ENCODE measurements at regions not wholly inside any gene's neighbourhood (a gene's known extent, or its start where the extent isn't known, plus 50 kb on each side); places are given as distances from the start of the nearest gene placed in this dataset.

DNA sequence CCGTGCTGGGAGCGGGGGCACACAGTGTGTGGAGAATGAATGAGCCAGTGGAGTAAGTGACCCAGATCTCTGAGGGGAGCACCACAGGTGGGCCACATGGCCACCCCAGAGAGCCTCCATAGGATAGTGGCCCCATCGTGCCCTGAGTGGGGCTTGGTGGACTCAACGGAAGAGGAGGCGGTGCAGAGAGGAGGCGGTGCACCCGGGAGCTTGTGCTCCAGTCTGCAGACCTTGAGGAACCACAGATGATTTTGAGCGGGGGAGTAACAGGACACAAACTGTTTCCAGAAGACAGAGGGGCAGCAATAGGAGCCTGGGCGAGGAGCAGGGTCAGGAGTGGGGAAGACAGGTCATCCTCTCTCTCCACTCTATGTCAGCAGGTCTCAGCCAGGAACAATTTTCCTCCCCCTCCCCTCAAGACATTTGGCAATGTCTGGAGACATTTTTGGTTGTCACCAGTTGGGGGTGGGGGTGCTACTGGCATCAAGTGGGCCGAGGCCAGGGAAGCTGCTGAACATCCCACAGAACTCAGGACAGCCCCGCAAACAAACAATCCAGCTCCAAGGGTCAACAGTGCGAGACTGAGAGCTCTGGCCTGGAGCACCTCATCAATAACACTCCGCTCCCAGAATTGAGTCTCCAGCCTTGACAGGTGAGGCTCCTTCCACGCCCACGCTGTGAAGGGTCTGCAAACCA, 182.2 kb downstream of the USP12 start:
- Histone ChIP-seq H2BK15ac (ENCODE audit: low read depth, poor library complexity, severe bottlenecking) (no peak overlapping the region), H3K4me1 (ENCODE audit: control insufficient read depth, insufficient read depth, low read depth, low read length) (no peaks in the 10 kb centered on the region), H3K9me3 (ENCODE audit: control insufficient read depth, low read length) (no peaks in the 10 kb centered on the region), H2AK5ac (ENCODE audit: low read length, severe bottlenecking) (no peak overlapping the region), H2BK5ac (ENCODE audit: low read depth, low read length, poor library complexity, severe bottlenecking) (no peak overlapping the region), H3K23ac (ENCODE audit: low read length in 2 of 2) (peak overlapping the region in 1 of 2 experiments; percentile 2), H2AFZ (ENCODE audit: low read depth, low read length) (no peak overlapping the region), H3K14ac (ENCODE audit: low read length in 2 of 2) (peak overlapping the region in 1 of 2 experiments; percentile 78), H3K4me3 (ENCODE audit: insufficient read depth in 1 of 2, low read depth in 1 of 2, low read length in 2 of 2) (no peak overlapping the region), H3K27me3 (ENCODE audit: control insufficient read depth in 1 of 2, insufficient read depth in 1 of 2, low read length in 2 of 2) (peaks cover 12 to 26% of the 10 kb centered on the region in 2 experiments), H2BK12ac (ENCODE audit: low read length in 2 of 2) (peak overlapping the region; percentile 34 to 82), H3K4ac (ENCODE audit: low read depth in 1 of 2, low read length in 2 of 2) (peak overlapping the region in 1 of 2 experiments; percentile 24), H4K91ac (ENCODE audit: low read length) (no peak overlapping the region), H3K36me3 (ENCODE audit: control insufficient read depth in 1 of 2, insufficient read depth in 2 of 2, low read depth in 1 of 2, low read length in 2 of 2) (no peaks in the 10 kb centered on the region), H3K4me2 (ENCODE audit: low read length, poor library complexity, severe bottlenecking) (no peak overlapping the region), H3K18ac (ENCODE audit: low read depth in 1 of 2, low read length in 2 of 2) (peak overlapping the region in 1 of 2 experiments; percentile 13), H4K8ac (ENCODE audit: low read length) (no peak overlapping the region), H2BK120ac (ENCODE audit: low read depth, low read length) (no peak overlapping the region), H3K79me1 (replicated peaks; ENCODE audit: low read length, poor library complexity, severe bottlenecking) (no peaks in the 10 kb centered on the region), H3K27ac (ENCODE audit: low read length, poor library complexity, severe bottlenecking) (no peak overlapping the region), H3K9ac (ENCODE audit: low read length) (no peak overlapping the region)
- no peak for DNase-seq
- 81% methylated on average over 14 of the region's 15 CpGs for WGBS

DNA sequence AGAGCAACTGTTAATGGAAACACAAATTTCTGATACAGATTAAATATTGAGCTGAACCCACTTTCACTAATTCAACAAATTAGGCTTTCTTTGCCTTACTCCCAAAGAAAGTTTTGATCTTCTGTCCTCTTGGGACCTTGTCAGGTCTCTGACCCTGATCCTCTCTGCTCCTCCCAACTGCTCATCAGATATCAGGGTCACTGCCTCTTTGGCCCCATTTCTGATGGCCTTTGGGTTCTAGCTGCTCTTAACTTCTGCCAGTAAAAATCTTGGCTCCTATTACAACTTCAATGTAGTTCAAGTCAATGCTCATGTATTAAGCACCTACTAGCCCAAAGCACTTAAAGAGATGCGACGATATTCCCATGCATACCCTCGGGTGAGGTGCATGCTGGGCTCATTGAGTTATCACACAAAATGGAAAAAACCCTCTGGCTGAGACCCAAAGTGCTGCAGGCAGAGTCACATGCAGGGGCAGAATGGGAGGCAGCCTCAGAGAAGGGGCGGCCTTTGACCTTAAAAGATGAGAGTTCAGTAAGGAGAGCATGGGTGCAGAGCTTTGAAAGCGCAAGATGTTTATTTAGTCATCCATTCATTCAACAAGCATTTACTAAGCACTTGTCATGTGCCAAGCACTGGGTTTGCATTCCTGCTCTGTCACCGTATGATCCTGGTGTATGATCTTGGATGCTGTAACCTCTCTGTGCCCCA, 183.4 kb downstream of the USP12 start:
- Histone ChIP-seq H4K91ac (ENCODE audit: low read length) (no peak overlapping the region), H3K18ac (ENCODE audit: low read depth in 1 of 2, low read length in 2 of 2) (no peak overlapping the region), H3K27ac (ENCODE audit: low read length, poor library complexity, severe bottlenecking) (no peak overlapping the region), H2BK120ac (ENCODE audit: low read depth, low read length) (no peak overlapping the region), H3K4me1 (ENCODE audit: control insufficient read depth, insufficient read depth, low read depth, low read length) (peaks cover 2% of the 10 kb centered on the region), H3K79me1 (replicated peaks; ENCODE audit: low read length, poor library complexity, severe bottlenecking) (no peaks in the 10 kb centered on the region), H2AK5ac (ENCODE audit: low read length, severe bottlenecking) (no peak overlapping the region), H3K4me2 (ENCODE audit: low read length, poor library complexity, severe bottlenecking) (no peak overlapping the region), H3K14ac (ENCODE audit: low read length in 2 of 2) (no peak overlapping the region), H3K4me3 (ENCODE audit: insufficient read depth in 1 of 2, low read depth in 1 of 2, low read length in 2 of 2) (no peak overlapping the region), H4K8ac (ENCODE audit: low read length) (no peak overlapping the region), H3K36me3 (ENCODE audit: control insufficient read depth in 1 of 2, insufficient read depth in 2 of 2, low read depth in 1 of 2, low read length in 2 of 2) (no peaks in the 10 kb centered on the region), H3K23ac (ENCODE audit: low read length in 2 of 2) (no peak overlapping the region), H2BK12ac (ENCODE audit: low read length in 2 of 2) (no peak overlapping the region), H2AFZ (ENCODE audit: low read depth, low read length) (no peak overlapping the region), H3K9me3 (ENCODE audit: control insufficient read depth, low read length) (no peaks in the 10 kb centered on the region), H3K4ac (ENCODE audit: low read depth in 1 of 2, low read length in 2 of 2) (no peak overlapping the region), H2BK5ac (ENCODE audit: low read depth, low read length, poor library complexity, severe bottlenecking) (no peak overlapping the region), H2BK15ac (ENCODE audit: low read depth, poor library complexity, severe bottlenecking) (no peak overlapping the region), H3K27me3 (ENCODE audit: control insufficient read depth in 1 of 2, insufficient read depth in 1 of 2, low read length in 2 of 2) (peaks cover 12 to 26% of the 10 kb centered on the region in 2 experiments), H3K9ac (ENCODE audit: low read length) (no peak overlapping the region)
- no peak for DNase-seq
- 49% methylated on average over 5 of the region's 6 CpGs for WGBS

DNA sequence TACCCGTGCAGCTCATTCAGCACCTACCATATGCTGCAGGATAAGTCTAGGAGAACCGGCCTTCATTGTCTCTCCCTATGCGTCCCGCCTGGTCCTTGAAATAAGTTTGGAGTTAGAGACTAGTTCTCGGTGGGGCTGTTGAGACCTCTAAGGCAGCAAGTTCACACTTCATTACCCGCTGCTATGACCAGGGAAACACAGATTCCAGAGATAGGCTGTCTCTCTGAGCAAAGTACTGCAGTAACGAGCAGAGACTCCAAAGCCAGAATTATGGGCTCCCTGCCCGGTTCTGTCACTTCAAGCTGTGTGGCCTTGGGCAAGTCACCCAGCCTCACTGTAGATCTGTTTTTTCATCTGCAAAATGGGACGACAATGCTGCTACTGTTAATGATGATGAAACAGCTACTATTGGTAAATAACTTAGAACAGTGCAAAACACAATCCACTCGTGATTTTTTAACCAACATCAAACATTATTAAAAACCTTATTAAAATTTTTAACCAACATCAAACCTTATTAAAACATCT, 184.1 kb downstream of the USP12 start:
- H3K36me3 ChIP-seq (ENCODE audit: control insufficient read depth in 1 of 2, insufficient read depth in 2 of 2, low read depth in 1 of 2, low read length in 2 of 2): no peaks in the 10 kb centered on the region
- H2BK12ac ChIP-seq (ENCODE audit: low read length in 2 of 2): peak overlapping the region in 1 of 2 experiments; percentile 49
- no peak overlapping the region for H3K18ac ChIP-seq (ENCODE audit: low read depth in 1 of 2, low read length in 2 of 2)
- H2BK120ac ChIP-seq (ENCODE audit: low read depth, low read length): no peak overlapping the region
- H3K4me2 ChIP-seq (ENCODE audit: low read length, poor library complexity, severe bottlenecking): no peak overlapping the region
- H4K8ac ChIP-seq (ENCODE audit: low read length): no peak overlapping the region
- no peaks in the 10 kb centered on the region for H3K79me1 ChIP-seq (replicated peaks; ENCODE audit: low read length, poor library complexity, severe bottlenecking)
- H3K4me1 ChIP-seq (ENCODE audit: control insufficient read depth, insufficient read depth, low read depth, low read length): peaks cover 3% of the 10 kb centered on the region
- no peak overlapping the region for H4K91ac ChIP-seq (ENCODE audit: low read length)
- no peak overlapping the region for H3K9ac ChIP-seq (ENCODE audit: low read length)
- no peak for DNase-seq
- no peak overlapping the region for H2BK5ac ChIP-seq (ENCODE audit: low read depth, low read length, poor library complexity, severe bottlenecking)
- no peak overlapping the region for H3K4ac ChIP-seq (ENCODE audit: low read depth in 1 of 2, low read length in 2 of 2)
- no peak overlapping the region for H3K23ac ChIP-seq (ENCODE audit: low read length in 2 of 2)
- H3K27ac ChIP-seq (ENCODE audit: low read length, poor library complexity, severe bottlenecking): no peak overlapping the region
- no peak overlapping the region for H3K14ac ChIP-seq (ENCODE audit: low read length in 2 of 2)
- H3K27me3 ChIP-seq (ENCODE audit: control insufficient read depth in 1 of 2, insufficient read depth in 1 of 2, low read length in 2 of 2): peaks cover 12 to 26% of the 10 kb centered on the region in 2 experiments
- no peak overlapping the region for H2BK15ac ChIP-seq (ENCODE audit: low read depth, poor library complexity, severe bottlenecking)
- 84% methylated on average over 10 of the region's 10 CpGs for WGBS
- no peak overlapping the region for H2AFZ ChIP-seq (ENCODE audit: low read depth, low read length)
- no peak overlapping the region for H3K4me3 ChIP-seq (ENCODE audit: insufficient read depth in 1 of 2, low read depth in 1 of 2, low read length in 2 of 2)
- H2AK5ac ChIP-seq (ENCODE audit: low read length, severe bottlenecking): no peak overlapping the region
- H3K9me3 ChIP-seq (ENCODE audit: control insufficient read depth, low read length): no peaks in the 10 kb centered on the region

DNA sequence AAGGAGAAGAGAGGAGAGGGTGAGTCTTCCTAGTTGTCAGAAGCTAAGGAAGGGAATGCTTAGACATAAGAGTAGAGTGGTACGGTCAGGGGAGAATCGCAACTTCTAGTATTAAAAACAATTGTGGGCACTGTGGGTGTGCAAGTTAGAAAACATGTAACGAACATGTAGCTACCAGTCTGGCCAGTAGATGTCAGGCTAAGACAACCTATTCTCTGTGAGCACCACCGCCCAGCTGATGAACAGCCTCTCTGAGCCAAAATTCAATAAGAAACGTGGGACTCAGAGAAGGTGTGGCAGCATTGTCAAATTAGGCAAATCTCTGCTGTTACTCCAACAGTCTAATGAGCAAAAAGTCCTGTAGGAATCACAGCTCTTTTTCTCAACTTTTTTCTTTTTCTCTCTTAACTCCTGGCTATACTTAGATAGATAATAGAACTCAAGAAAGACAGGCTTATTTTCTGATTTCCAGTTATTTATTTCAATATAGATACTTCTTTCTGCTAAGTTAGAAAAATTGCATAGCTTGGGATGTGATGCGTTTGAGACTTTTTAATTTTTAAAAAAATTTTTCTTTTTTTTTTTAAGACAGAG, 186.2 kb downstream of the USP12 start:
- H2AK5ac ChIP-seq (ENCODE audit: low read length, severe bottlenecking): no peak overlapping the region
- H2AFZ ChIP-seq (ENCODE audit: low read depth, low read length): no peak overlapping the region
- H3K4ac ChIP-seq (ENCODE audit: low read depth in 1 of 2, low read length in 2 of 2): no peak overlapping the region
- no peak overlapping the region for H3K18ac ChIP-seq (ENCODE audit: low read depth in 1 of 2, low read length in 2 of 2)
- peaks cover 3% of the 10 kb centered on the region for H3K4me1 ChIP-seq (ENCODE audit: control insufficient read depth, insufficient read depth, low read depth, low read length)
- no peak overlapping the region for H3K14ac ChIP-seq (ENCODE audit: low read length in 2 of 2)
- H4K91ac ChIP-seq (ENCODE audit: low read length): peak overlapping the region; percentile 53
- no peak overlapping the region for H2BK5ac ChIP-seq (ENCODE audit: low read depth, low read length, poor library complexity, severe bottlenecking)
- H3K36me3 ChIP-seq (ENCODE audit: control insufficient read depth in 1 of 2, insufficient read depth in 2 of 2, low read depth in 1 of 2, low read length in 2 of 2): no peaks in the 10 kb centered on the region
- WGBS: 3% methylated on average over 5 of the region's 6 CpGs
- H3K4me2 ChIP-seq (ENCODE audit: low read length, poor library complexity, severe bottlenecking): no peak overlapping the region
- H2BK12ac ChIP-seq (ENCODE audit: low read length in 2 of 2): peak overlapping the region in 1 of 2 experiments; percentile 51
- no peak overlapping the region for H2BK120ac ChIP-seq (ENCODE audit: low read depth, low read length)
- H3K9ac ChIP-seq (ENCODE audit: low read length): no peak overlapping the region
- no peak overlapping the region for H3K23ac ChIP-seq (ENCODE audit: low read length in 2 of 2)
- no peak overlapping the region for H2BK15ac ChIP-seq (ENCODE audit: low read depth, poor library complexity, severe bottlenecking)
- H3K79me1 ChIP-seq (replicated peaks; ENCODE audit: low read length, poor library complexity, severe bottlenecking): no peaks in the 10 kb centered on the region
- H3K9me3 ChIP-seq (ENCODE audit: control insufficient read depth, low read length): no peaks in the 10 kb centered on the region
- peaks cover 5 to 25% of the 10 kb centered on the region in 2 experiments for H3K27me3 ChIP-seq (ENCODE audit: control insufficient read depth in 1 of 2, insufficient read depth in 1 of 2, low read length in 2 of 2)
- DNase-seq: peak; percentile 82
- no peak overlapping the region for H3K27ac ChIP-seq (ENCODE audit: low read length, poor library complexity, severe bottlenecking)
- no peak overlapping the region for H3K4me3 ChIP-seq (ENCODE audit: insufficient read depth in 1 of 2, low read depth in 1 of 2, low read length in 2 of 2)
- H4K8ac ChIP-seq (ENCODE audit: low read length): no peak overlapping the region
